Coronary artery (tissue), 2 donors: ENCODE measurements at regions not wholly inside any gene's neighbourhood (a gene's known extent, or its start where the extent isn't known, plus 50 kb on each side); places are given as distances from the start of the nearest gene placed in this dataset.

Source experiments
- DNase-seq: peaks from one replicate; pipeline ENCODE4 v3.0.0-alpha.2; 2017; ENCODE audit warnings: low spot score
- H3K27ac ChIP-seq, 2 donors: fragments of 200-600 bp; sonication (generic); one replicate each; pipeline ENCODE4 v1.5.1; 2016 to 2019
- H3K4me3 ChIP-seq: fragments of 200-600 bp; sonication (generic); 2 replicates; pipeline ENCODE4 v1.5.1; 2016; ENCODE audit warnings: mild to moderate bottlenecking, moderate library complexity
- TF ChIP-seq, protein P1 (sequence below): fragments of 200-600 bp; sonication (generic); IDR thresholded peaks from one replicate; pipeline ENCODE4 v1.5.1; 2019; ENCODE audit warnings: antibody characterized with exemption

DNA sequence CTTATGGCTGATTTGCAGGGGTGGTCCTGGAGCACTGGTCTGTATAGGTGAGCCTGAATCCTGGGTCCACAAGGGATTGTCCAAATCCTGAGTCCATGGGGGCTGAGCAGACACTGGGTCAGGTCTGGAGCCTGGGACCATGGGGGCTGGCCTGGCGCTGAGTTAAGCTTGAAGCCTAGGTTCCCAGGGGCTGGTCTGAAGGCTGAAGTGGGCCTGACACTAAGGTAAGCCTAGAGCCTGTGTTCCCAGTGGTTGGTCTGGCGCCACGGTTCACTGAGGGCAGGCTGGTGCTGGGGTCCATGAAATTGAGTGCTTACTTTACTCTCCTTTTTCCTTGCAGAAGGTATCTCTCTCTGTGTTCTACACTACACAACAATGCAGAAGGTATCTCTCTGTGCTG lies 155.8 kb downstream of the RBM46 start:
- no peak for DNase-seq
- TF ChIP-seq, protein P1, sequence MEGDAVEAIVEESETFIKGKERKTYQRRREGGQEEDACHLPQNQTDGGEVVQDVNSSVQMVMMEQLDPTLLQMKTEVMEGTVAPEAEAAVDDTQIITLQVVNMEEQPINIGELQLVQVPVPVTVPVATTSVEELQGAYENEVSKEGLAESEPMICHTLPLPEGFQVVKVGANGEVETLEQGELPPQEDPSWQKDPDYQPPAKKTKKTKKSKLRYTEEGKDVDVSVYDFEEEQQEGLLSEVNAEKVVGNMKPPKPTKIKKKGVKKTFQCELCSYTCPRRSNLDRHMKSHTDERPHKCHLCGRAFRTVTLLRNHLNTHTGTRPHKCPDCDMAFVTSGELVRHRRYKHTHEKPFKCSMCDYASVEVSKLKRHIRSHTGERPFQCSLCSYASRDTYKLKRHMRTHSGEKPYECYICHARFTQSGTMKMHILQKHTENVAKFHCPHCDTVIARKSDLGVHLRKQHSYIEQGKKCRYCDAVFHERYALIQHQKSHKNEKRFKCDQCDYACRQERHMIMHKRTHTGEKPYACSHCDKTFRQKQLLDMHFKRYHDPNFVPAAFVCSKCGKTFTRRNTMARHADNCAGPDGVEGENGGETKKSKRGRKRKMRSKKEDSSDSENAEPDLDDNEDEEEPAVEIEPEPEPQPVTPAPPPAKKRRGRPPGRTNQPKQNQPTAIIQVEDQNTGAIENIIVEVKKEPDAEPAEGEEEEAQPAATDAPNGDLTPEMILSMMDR: no peak
- H3K4me3 ChIP-seq: no peak overlapping the region
- no peak overlapping the region for H3K27ac ChIP-seq

DNA sequence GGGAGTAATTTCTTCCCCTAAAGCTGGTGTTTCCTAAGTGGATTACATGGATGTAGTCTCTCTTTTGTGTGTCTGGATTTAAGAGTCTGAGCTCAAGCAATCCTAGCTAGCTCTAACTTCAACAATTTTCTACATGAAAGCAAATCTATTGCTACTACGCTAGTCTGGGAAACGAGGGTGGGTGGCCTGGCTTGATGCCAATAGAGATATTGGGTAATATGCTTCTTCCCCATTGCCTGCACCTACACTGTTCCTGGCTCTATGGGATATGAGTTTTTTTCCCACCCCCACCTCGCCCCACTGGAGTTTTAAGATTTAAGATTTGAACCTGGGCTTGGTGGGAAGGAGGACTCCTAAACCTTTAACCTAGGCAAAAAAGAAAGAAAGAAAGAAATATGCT lies 158.8 kb downstream of the RBM46 start:
- no peak for DNase-seq
- TF ChIP-seq, protein P1: no peak
- H3K27ac ChIP-seq: no peak overlapping the region
- no peak overlapping the region for H3K4me3 ChIP-seq

DNA sequence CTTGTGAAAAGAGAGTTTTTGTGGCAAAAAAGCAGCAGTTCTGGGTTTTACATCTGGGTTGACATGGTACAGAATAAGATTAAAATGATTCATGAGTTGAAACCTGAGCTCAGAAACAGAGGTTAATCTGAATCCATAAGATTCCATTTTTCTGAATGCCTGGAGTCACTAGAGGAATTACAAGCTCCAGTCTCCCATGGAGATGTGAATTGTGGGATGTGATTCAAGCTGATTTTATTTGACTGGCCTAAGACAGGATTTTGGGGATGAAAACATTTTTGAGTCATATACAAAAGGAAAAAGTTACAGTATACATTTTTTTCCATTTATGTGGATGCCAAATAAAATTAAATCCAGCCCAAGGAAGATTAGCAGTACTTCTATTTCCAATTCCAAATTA lies 161.1 kb downstream of the RBM46 start:
- no peak overlapping the region for H3K4me3 ChIP-seq
- H3K27ac ChIP-seq: no peak overlapping the region
- DNase-seq: no peak
- TF ChIP-seq, protein P1: no peak

DNA sequence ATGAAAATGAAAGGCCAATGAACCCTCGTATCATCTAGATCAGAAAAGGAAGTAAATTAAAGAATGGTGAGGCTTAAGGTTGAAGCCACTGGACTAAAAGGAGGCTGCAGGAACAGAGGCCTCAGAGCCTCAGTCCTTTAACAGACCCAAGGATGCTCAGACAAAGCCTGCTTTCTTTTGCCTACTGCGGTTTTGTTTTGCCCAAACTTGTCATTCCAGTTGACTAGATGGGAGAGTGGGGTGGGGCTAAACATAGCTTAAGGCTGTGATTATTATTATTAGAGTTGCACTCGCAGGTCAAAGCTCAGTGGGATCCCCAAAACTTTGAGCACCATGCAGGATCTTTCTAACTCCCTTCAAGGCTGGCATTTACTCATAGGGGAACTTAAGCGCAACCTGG lies 163.9 kb downstream of the RBM46 start:
- DNase-seq: no peak
- H3K4me3 ChIP-seq: no peak overlapping the region
- TF ChIP-seq, protein P1: no peak
- no peak overlapping the region for H3K27ac ChIP-seq

DNA sequence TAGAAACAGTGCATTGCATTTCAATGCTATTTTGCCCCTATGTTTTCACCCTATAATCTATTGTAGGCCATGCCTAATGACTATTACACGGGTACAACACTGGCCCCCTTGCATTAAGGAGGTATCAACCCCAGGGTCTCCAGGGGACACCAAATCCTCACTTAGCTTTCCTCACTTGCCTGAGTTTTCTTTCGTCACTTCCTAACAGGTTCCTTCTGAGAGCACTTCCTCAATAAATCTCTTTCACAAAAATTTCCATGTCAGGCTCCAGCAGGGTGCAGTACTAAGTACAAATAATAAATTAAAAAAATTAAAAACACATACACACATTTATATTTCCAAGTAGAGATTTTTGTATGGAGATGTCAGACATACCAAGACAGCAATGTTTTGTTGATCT lies 165.0 kb downstream of the RBM46 start:
- no peak overlapping the region for H3K27ac ChIP-seq
- TF ChIP-seq, protein P1: no peak
- no peak overlapping the region for H3K4me3 ChIP-seq
- no peak for DNase-seq

DNA sequence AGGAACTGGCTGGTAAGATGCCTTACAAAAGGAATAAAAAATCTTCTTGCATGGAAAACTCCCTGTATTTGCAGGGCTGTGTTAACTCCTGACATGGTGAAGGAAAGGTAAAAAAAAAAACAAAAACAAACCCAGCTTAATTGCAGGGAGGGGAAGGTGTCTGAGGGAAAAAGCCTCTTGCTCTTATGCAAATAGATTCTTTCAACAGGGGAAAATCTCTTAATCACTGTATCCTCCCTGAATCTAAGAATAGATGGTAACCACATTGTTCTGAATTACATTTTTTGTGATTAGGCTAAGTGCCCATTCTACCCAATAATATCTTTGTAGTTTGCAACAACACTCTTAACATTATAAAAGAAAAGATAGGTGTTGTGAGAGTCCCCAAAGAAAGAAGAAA lies 172.6 kb downstream of the RBM46 start:
- Histone ChIP-seq H3K4me3 (no peak overlapping the region), H3K27ac (no peak overlapping the region)
- DNase-seq: no peak
- TF ChIP-seq, protein P1: no peak

DNA sequence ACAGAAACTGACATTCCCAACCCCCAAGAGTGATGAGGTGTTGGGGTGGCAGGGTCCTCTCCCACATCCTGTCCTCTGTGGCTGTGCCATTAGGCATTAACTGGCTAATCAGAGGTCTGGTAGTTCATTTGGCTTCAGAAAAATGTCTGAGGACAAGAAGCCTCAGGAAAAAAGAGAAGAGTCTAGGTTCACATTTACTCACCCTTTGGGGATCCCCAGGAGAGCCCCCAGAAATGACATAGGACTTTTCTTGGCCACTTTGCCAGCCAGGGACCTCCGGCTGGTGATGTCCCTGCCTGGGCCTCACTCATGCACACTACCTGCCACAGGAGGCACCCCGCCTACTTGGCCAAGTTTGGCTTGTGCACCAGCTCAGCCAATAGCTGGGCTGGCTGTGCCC lies 173.0 kb downstream of the RBM46 start:
- Histone ChIP-seq H3K4me3 (no peak overlapping the region), H3K27ac (no peak overlapping the region)
- TF ChIP-seq, protein P1: no peak
- no peak for DNase-seq
